ENCODE measurements at regions not wholly inside any gene's neighbourhood (a gene's known extent, or its start where the extent isn't known, plus 50 kb on each side); places are given as distances from the start of the nearest gene placed in this dataset.

DNA sequence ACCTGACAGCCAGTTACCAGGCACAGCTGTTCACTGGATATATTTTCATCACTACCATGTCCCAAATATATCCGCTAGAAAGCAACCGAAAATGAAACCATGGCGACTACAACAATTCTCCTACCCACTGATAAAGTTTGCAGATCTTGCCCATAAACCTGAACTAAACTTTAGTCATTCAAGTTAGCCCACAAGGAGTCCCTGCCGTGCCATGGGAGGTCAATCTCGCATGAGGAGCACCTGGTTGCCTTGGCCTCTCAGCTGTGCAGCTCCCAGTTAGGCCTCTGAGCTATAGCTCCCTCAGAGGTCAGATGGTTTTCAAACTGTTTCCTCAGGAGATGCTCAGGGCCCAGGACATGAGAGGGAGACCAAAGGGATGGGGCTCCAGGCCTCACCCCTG is 211.1 kb upstream of the RNF32 start:
- Mint-ChIP-seq H3K9me3 (no peaks in the 10 kb centered on the region), H3K27me3 (peaks cover 5% of the 10 kb centered on the region), H3K36me3 (ENCODE audit: low read depth) (no peaks in the 10 kb centered on the region), H3K4me1 (no peaks in the 10 kb centered on the region), H3K4me3 (no peak overlapping the region), H3K27ac (no peak overlapping the region)
- intact Hi-C loops (cut with micrococcal nuclease) = loop anchor here (10.0 kb wide), 1 partner anchor 55 kb away; no protein-coding TSS in a partner anchor
- no peak for DNase-seq

DNA sequence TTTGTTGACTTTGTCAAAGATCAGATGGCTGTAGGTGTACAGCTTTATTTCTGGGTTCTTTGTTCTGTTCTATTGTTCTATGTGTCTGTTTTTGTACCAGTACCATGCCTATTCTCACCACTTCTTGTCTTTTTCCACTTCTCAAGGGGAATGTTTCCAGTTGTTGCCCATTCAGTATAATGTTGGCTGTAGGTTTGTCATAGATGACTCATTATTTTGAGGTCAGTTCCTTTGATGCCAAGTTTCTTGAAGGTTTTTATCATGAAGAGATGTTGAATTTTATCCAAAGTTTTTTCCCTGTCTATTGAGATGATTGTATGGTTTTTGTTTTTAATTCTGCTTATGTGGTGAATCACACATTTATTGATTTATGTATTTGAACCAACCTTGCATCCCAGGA is 216.7 kb upstream of the RNF32 start:
- intact Hi-C loops (cut with micrococcal nuclease) = loop anchor here (10.0 kb wide), 1 partner anchor 61 kb away; no protein-coding TSS in a partner anchor
- DNase-seq = no peak
- H3K27me3 Mint-ChIP-seq = peaks cover 20% of the 10 kb centered on the region
- H3K4me1 Mint-ChIP-seq = no peaks in the 10 kb centered on the region
- H3K36me3 Mint-ChIP-seq (ENCODE audit: low read depth) = no peaks in the 10 kb centered on the region
- H3K9me3 Mint-ChIP-seq = no peaks in the 10 kb centered on the region
- H3K27ac Mint-ChIP-seq = no peak overlapping the region
- no peak overlapping the region for H3K4me3 Mint-ChIP-seq

- Mint-ChIP-seq H3K27ac (no peak overlapping the region), H3K36me3 (ENCODE audit: low read depth) (no peaks in the 10 kb centered on the region), H3K9me3 (no peaks in the 10 kb centered on the region), H3K4me1 (no peaks in the 10 kb centered on the region), H3K4me3 (no peak overlapping the region), H3K27me3 (peaks cover 18% of the 10 kb centered on the region)
- intact Hi-C loops (cut with micrococcal nuclease) = loop anchor here (10.0 kb wide), 1 partner anchor 64 kb away; no protein-coding TSS in a partner anchor
- DNase-seq = no peak
These were observed 220.1 kb upstream of the RNF32 start for GRCh38 chr7:156420496-156420895.

- no peaks in the 10 kb centered on the region for H3K36me3 Mint-ChIP-seq (ENCODE audit: low read depth)
- no peak overlapping the region for H3K4me3 Mint-ChIP-seq
- intact Hi-C loops (cut with micrococcal nuclease) = loop anchor here (10.0 kb wide), 1 partner anchor 65 kb away; no protein-coding TSS in a partner anchor
- no peaks in the 10 kb centered on the region for H3K9me3 Mint-ChIP-seq
- H3K27me3 Mint-ChIP-seq = peaks cover 18% of the 10 kb centered on the region
- no peak overlapping the region for H3K27ac Mint-ChIP-seq
- DNase-seq = no peak
- no peaks in the 10 kb centered on the region for H3K4me1 Mint-ChIP-seq
These were observed 220.8 kb upstream of the RNF32 start for GRCh38 chr7:156419782-156420181.

GRCh38 chr7:156402255-156402654 is 238.3 kb upstream of the RNF32 start:
- Mint-ChIP-seq H3K36me3 (ENCODE audit: low read depth) (no peaks in the 10 kb centered on the region), H3K4me3 (no peak overlapping the region), H3K27ac (no peak overlapping the region), H3K9me3 (no peaks in the 10 kb centered on the region), H3K4me1 (no peaks in the 10 kb centered on the region), H3K27me3 (peaks cover 6% of the 10 kb centered on the region)
- intact Hi-C loops (cut with micrococcal nuclease) = no loop called here
- DNase-seq = no peak

GRCh38 chr7:156401617-156402016 is 239.0 kb upstream of the RNF32 start:
- no peak overlapping the region for H3K27ac Mint-ChIP-seq
- H3K4me1 Mint-ChIP-seq = no peaks in the 10 kb centered on the region
- intact Hi-C loops (cut with micrococcal nuclease) = no loop called here
- H3K4me3 Mint-ChIP-seq = no peak overlapping the region
- H3K27me3 Mint-ChIP-seq = peaks cover 7% of the 10 kb centered on the region
- DNase-seq = no peak
- no peaks in the 10 kb centered on the region for H3K9me3 Mint-ChIP-seq
- no peaks in the 10 kb centered on the region for H3K36me3 Mint-ChIP-seq (ENCODE audit: low read depth)

- Mint-ChIP-seq H3K9me3 (no peaks in the 10 kb centered on the region), H3K4me1 (no peaks in the 10 kb centered on the region), H3K27me3 (peaks cover 7% of the 10 kb centered on the region), H3K36me3 (ENCODE audit: low read depth) (no peaks in the 10 kb centered on the region), H3K4me3 (no peak overlapping the region), H3K27ac (no peak overlapping the region)
- DNase-seq = no peak
- intact Hi-C loops (cut with micrococcal nuclease) = no loop called here
These were observed 240.5 kb upstream of the RNF32 start for GRCh38 chr7:156400046-156400445.

DNA sequence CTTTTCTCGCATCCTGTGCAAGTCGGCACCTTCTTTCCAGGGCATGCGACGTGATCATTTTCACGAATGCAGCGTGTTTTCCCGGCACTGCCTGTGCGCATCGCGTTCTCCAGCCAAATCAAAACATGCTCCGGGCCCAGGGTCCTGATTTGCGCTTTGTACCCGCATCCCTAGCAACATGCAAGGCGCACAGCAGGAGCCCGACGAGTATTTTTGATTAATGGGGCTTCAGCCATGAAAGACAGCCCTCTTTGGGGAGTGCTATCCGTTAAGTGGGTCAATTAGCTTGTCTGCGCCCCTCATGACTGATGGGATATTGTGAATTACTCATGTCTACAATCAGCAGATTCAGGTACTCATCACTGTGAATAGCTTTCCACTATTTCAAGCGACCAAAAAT is 243.3 kb upstream of the RNF32 start:
- DNase-seq = no peak
- H3K9me3 Mint-ChIP-seq = no peaks in the 10 kb centered on the region
- intact Hi-C loops (cut with micrococcal nuclease) = no loop called here
- H3K4me1 Mint-ChIP-seq = no peaks in the 10 kb centered on the region
- no peaks in the 10 kb centered on the region for H3K36me3 Mint-ChIP-seq (ENCODE audit: low read depth)
- no peak overlapping the region for H3K27ac Mint-ChIP-seq
- H3K27me3 Mint-ChIP-seq = peaks cover 7% of the 10 kb centered on the region
- no peak overlapping the region for H3K4me3 Mint-ChIP-seq

- intact Hi-C loops (cut with micrococcal nuclease) = no loop called here
- no peak for DNase-seq
- H3K27ac Mint-ChIP-seq = no peak overlapping the region
These were observed 251.4 kb upstream of the RNF32 start for GRCh38 chr7:156389116-156389692.

GRCh38 chr7:156386097-156386496 is 254.5 kb upstream of the RNF32 start:
- Mint-ChIP-seq H3K27ac (no peak overlapping the region), H3K36me3 (ENCODE audit: low read depth) (no peaks in the 10 kb centered on the region), H3K27me3 (no peaks in the 10 kb centered on the region), H3K9me3 (no peaks in the 10 kb centered on the region), H3K4me1 (no peaks in the 10 kb centered on the region), H3K4me3 (no peak overlapping the region)
- peak; percentile 40 for DNase-seq
- intact Hi-C loops (cut with micrococcal nuclease) = no loop called here

More at GRCh38 chr7:156389116-156389692, 251.4 kb upstream of the RNF32 start:
- H3K9me3 Mint-ChIP-seq = no peaks in the 10 kb centered on the region
- H3K36me3 Mint-ChIP-seq (ENCODE audit: low read depth) = no peaks in the 10 kb centered on the region
- no peak overlapping the region for H3K4me3 Mint-ChIP-seq
- H3K4me1 Mint-ChIP-seq = no peaks in the 10 kb centered on the region
- no peaks in the 10 kb centered on the region for H3K27me3 Mint-ChIP-seq

GRCh38 chr7:156384706-156385105 is 255.9 kb upstream of the RNF32 start:
- no peaks in the 10 kb centered on the region for H3K36me3 Mint-ChIP-seq (ENCODE audit: low read depth)
- DNase-seq = peak; percentile 23
- H3K4me1 Mint-ChIP-seq = no peaks in the 10 kb centered on the region
- H3K27ac Mint-ChIP-seq = no peak overlapping the region
- intact Hi-C loops (cut with micrococcal nuclease) = no loop called here
- no peak overlapping the region for H3K4me3 Mint-ChIP-seq
- no peaks in the 10 kb centered on the region for H3K27me3 Mint-ChIP-seq
- H3K9me3 Mint-ChIP-seq = no peaks in the 10 kb centered on the region

DNA sequence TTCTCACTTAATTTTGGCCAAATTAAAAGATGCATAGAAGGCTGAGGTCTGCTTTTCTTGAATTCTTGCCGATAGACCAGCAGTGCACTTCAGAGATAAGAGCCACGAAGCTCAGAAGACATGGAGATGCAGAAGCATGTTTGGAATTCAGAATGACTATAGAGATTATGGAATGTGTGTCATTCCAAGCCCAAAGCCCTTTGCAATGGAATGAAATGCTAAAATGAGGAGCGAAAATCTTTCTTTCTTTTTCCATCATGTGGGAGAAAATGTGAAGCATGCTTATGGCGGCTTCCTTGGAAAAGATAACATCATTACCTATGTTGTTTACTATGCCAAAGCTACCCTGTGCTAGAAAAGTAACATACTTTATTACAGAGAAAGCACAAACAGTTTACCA is 257.0 kb upstream of the RNF32 start:
- intact Hi-C loops (cut with micrococcal nuclease) = no loop called here
- Mint-ChIP-seq H3K4me3 (no peak overlapping the region), H3K36me3 (ENCODE audit: low read depth) (no peaks in the 10 kb centered on the region), H3K4me1 (no peaks in the 10 kb centered on the region), H3K9me3 (no peaks in the 10 kb centered on the region), H3K27me3 (no peaks in the 10 kb centered on the region), H3K27ac (no peak overlapping the region)
- DNase-seq = no peak

GRCh38 chr7:156380261-156380660 is 260.3 kb upstream of the RNF32 start:
- Mint-ChIP-seq H3K4me3 (no peak overlapping the region), H3K4me1 (no peaks in the 10 kb centered on the region), H3K27ac (no peak overlapping the region), H3K27me3 (no peaks in the 10 kb centered on the region), H3K36me3 (ENCODE audit: low read depth) (no peaks in the 10 kb centered on the region), H3K9me3 (no peaks in the 10 kb centered on the region)
- no peak for DNase-seq
- intact Hi-C loops (cut with micrococcal nuclease) = no loop called here

- intact Hi-C loops (cut with micrococcal nuclease) = no loop called here
- Mint-ChIP-seq H3K4me3 (no peak overlapping the region), H3K4me1 (no peaks in the 10 kb centered on the region), H3K36me3 (ENCODE audit: low read depth) (no peaks in the 10 kb centered on the region), H3K9me3 (no peaks in the 10 kb centered on the region), H3K27me3 (no peaks in the 10 kb centered on the region), H3K27ac (no peak overlapping the region)
- DNase-seq = no peak
These were observed 261.1 kb upstream of the RNF32 start for GRCh38 chr7:156379324-156380070.
